MCF 10A (cell line): ENCODE measurements at regions not wholly inside any gene's neighbourhood (a gene's known extent, or its start where the extent isn't known, plus 50 kb on each side); places are given as distances from the start of the nearest gene placed in this dataset.

Source experiments
- BruUV-seq: library from RNA; stranded (reverse); fragments of 400-500 nt; replicated peaks from 2 replicates; lab custom pipeline; 2021; lab: Mats Ljungman, UMichigan
- CTCF ChIA-PET: fragments of 300-600 bp; sonication (Branson Sonifier 250); formaldehyde crosslinking; extraction: SDS; loops from one replicate; lab custom pipeline; 2021; ENCODE audit warnings: antibody characterized with exemption, inconsistent platforms; lab: Yijun Ruan, JAX
- POLR2A ChIA-PET: fragments of 300-600, 350-650 bp; sonication (Branson Sonifier 250); formaldehyde crosslinking; extraction: SDS; loops from one replicate; lab custom pipeline; 2020; ENCODE audit warnings: antibody characterized with exemption, inconsistent platforms; lab: Yijun Ruan, JAX
- DNase-seq: peaks from one replicate; pipeline ENCODE4 v3.0.0-alpha.2; 2018; ENCODE audit not compliant: unreplicated experiment
- H3K27ac Mint-ChIP-seq: one replicate; pipeline ENCODE4 v1.8.0; 2022; ENCODE audit warnings: mild to moderate bottlenecking, low read depth, mixed read lengths; ENCODE audit not compliant: unreplicated experiment
- H3K27me3 Mint-ChIP-seq: one replicate; pipeline ENCODE4 v1.8.0; 2022; ENCODE audit warnings: mixed read lengths; ENCODE audit not compliant: insufficient read depth, unreplicated experiment
- H3K36me3 Mint-ChIP-seq: one replicate; pipeline ENCODE4 v1.8.0; 2022; ENCODE audit warnings: mild to moderate bottlenecking, moderate library complexity, mixed read lengths; ENCODE audit not compliant: insufficient read depth, unreplicated experiment
- H3K4me1 Mint-ChIP-seq: one replicate; pipeline ENCODE4 v1.8.0; 2022; ENCODE audit warnings: mixed read lengths; ENCODE audit not compliant: insufficient read depth, unreplicated experiment
- H3K4me3 Mint-ChIP-seq: one replicate; pipeline ENCODE4 v1.8.0; 2022; ENCODE audit warnings: mild to moderate bottlenecking, moderate library complexity, mixed read lengths; ENCODE audit not compliant: unreplicated experiment
- H3K9me3 Mint-ChIP-seq: one replicate; pipeline ENCODE4 v1.8.0; 2022; ENCODE audit warnings: mixed read lengths; ENCODE audit not compliant: unreplicated experiment
- intact Hi-C: fragments of 100-400 bp; cut with micrococcal nuclease; formaldehyde crosslinking; loops from 2 replicates; pipeline ENCODE4 v1.14.1; 2022
- TF ChIP-seq, protein P1 (sequence below): fragments of 200-600 bp; IDR thresholded peaks from one replicate; pipeline ENCODE4 v1.8.0; 2022; ENCODE audit warnings: antibody characterized with exemption, mild to moderate bottlenecking; ENCODE audit not compliant: unreplicated experiment

DNA sequence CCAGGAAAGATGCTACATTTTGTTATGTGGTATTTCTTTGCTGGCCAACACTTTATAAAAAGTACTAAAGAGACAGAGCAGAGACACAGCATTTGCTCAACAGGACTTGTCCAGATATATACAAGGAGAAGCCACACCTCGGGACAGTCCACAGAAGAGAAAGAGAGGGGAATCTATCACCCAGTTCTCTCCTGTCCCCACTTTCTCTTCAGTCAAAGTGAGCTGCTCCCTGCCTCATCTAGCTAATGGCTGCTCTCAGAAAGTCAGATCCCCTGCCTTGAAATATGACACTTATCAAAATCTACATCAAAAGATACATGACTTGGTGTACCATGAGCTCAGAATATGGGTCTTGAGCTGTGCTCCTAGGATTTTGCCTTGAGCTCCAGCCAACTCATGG, 86.7 kb upstream of the SPDL1 start:
- CTCF ChIA-PET = no interaction called here

DNA sequence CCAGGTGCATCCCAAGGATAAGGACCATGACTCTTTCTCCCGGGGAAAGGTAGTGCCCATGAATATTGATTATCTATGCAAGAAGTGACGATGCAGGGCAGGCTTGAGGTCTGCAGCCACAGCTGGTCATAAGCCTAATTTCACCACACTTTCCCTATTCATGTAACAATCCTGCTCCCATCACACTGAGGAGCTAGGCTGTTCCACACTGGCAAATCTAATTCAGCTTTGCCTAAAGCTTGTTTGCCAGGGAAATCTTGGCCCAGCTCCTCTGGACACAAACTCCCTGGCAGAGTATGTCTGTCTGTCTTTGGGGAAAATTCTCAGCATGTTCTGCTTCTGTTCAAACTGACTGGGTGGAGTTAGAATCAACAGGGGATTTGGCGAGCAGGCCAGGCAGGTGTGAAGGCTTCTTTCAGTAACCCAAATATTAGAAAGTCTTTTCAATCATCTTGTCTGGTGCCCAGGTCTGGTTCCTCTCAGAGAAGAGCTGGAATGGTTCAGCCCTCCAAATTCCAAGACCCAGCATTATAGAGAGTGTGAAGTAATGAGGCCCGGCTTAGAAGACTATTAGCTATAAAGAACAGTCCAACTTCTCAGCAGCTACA, 88.5 kb upstream of the SPDL1 start:
- TF ChIP-seq, protein P1, sequence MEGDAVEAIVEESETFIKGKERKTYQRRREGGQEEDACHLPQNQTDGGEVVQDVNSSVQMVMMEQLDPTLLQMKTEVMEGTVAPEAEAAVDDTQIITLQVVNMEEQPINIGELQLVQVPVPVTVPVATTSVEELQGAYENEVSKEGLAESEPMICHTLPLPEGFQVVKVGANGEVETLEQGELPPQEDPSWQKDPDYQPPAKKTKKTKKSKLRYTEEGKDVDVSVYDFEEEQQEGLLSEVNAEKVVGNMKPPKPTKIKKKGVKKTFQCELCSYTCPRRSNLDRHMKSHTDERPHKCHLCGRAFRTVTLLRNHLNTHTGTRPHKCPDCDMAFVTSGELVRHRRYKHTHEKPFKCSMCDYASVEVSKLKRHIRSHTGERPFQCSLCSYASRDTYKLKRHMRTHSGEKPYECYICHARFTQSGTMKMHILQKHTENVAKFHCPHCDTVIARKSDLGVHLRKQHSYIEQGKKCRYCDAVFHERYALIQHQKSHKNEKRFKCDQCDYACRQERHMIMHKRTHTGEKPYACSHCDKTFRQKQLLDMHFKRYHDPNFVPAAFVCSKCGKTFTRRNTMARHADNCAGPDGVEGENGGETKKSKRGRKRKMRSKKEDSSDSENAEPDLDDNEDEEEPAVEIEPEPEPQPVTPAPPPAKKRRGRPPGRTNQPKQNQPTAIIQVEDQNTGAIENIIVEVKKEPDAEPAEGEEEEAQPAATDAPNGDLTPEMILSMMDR = no peak
- intact Hi-C loops = no loop called here
- POLR2A ChIA-PET = no interaction called here
- no peak overlapping the region for H3K27ac Mint-ChIP-seq
- CTCF ChIA-PET = interaction anchor here (0.6 to 0.7 kb wide), 3 partner anchors 10 to 815 kb away, joined by 3 to 4 read pairs (median 3); no protein-coding TSS in a partner anchor
- H3K4me1 Mint-ChIP-seq = no peaks in the 10 kb centered on the region
- no peaks in the 10 kb centered on the region for H3K36me3 Mint-ChIP-seq
- no peaks in the 10 kb centered on the region for H3K9me3 Mint-ChIP-seq
- no peaks in the 10 kb centered on the region for H3K27me3 Mint-ChIP-seq
- no peak overlapping the region for H3K4me3 Mint-ChIP-seq
- BruUV-seq = no TSS peak
- no peak for DNase-seq

More for the DNA sequence above, 86.7 kb upstream of the SPDL1 start:
- TF ChIP-seq, protein P1 = no peak
- intact Hi-C loops = no loop called here
- Mint-ChIP-seq H3K4me1 (no peaks in the 10 kb centered on the region), H3K4me3 (no peak overlapping the region), H3K27me3 (no peaks in the 10 kb centered on the region), H3K36me3 (no peaks in the 10 kb centered on the region), H3K27ac (no peak overlapping the region), H3K9me3 (no peaks in the 10 kb centered on the region)
- POLR2A ChIA-PET = no interaction called here
- BruUV-seq = no TSS peak
- DNase-seq = no peak

DNA sequence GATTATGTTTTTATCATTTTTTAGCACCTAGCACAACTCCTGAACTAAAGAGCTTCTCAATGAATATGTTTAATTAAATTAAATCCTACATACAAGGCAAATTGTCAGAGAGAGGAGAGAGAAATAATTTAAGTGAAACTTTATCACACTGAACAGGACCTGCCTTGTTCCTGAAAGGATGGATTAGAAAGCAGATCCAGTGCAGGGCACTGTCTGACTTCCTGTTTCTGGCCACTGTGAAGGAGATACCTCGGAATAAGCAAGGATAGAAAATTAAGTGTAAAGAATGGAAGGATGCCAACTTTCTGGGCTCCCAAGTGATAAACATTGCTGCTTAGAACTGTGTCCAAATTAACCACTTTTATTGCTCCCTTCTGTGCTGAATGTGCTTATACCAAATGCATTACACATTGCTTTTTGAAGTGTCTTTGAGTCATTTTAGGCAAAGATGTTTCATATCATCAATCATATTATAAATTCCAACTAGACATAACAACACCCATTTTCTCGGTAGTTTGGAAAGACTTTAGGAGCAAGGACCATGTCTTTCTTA, 89.1 kb upstream of the SPDL1 start:
- H3K36me3 Mint-ChIP-seq = no peaks in the 10 kb centered on the region
- TF ChIP-seq, protein P1 = no peak
- no peaks in the 10 kb centered on the region for H3K4me1 Mint-ChIP-seq
- CTCF ChIA-PET = interaction anchor here (0.7 to 1.4 kb wide), 2 partner anchors 10 to 87 kb away, joined by 3 read pairs; no protein-coding TSS in a partner anchor
- H3K4me3 Mint-ChIP-seq = no peak overlapping the region
- BruUV-seq = no TSS peak
- H3K27me3 Mint-ChIP-seq = no peaks in the 10 kb centered on the region
- intact Hi-C loops = no loop called here
- POLR2A ChIA-PET = no interaction called here
- H3K9me3 Mint-ChIP-seq = peaks cover under 1% of the 10 kb centered on the region
- no peak overlapping the region for H3K27ac Mint-ChIP-seq
- no peak for DNase-seq

DNA sequence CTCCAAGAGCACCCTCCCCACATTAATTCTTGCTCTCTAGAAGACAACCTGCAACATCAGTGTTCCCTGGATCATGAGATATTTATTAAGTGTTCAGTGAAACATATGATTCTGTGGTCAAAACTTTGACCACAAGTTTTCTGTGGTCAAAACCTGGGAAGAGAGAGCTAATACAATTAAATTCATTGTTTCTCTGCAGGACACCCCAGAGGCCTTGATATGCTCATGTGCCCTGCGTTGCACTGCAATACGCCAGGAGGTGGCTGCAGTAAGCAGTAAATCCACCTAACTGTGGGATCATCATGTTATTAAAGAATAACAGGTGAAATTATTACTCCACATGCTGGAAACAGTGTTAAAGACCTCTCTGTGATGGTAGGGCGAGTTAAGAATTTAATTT, 109.3 kb upstream of the SPDL1 start:
- H3K27ac Mint-ChIP-seq = no peak overlapping the region
- CTCF ChIA-PET = interaction anchor here (0.6 to 0.8 kb wide), 3 partner anchors 32 to 1185 kb away, joined by 3 to 4 read pairs (median 3); no protein-coding TSS in a partner anchor
- no peaks in the 10 kb centered on the region for H3K27me3 Mint-ChIP-seq

More for the DNA sequence above, 109.3 kb upstream of the SPDL1 start:
- TF ChIP-seq, protein P1 = no peak
- no peaks in the 10 kb centered on the region for H3K36me3 Mint-ChIP-seq
- BruUV-seq = no TSS peak
- POLR2A ChIA-PET = interaction anchor here (0.7 kb wide), 1 partner anchor 16 kb away, joined by 4 read pairs; no protein-coding TSS in a partner anchor
- no peak overlapping the region for H3K4me3 Mint-ChIP-seq
- no peak for DNase-seq
- intact Hi-C loops = no loop called here
- H3K4me1 Mint-ChIP-seq = no peaks in the 10 kb centered on the region
- peaks cover 8% of the 10 kb centered on the region for H3K9me3 Mint-ChIP-seq
